ENCODE measurements at regions not wholly inside any gene's neighbourhood (a gene's known extent, or its start where the extent isn't known, plus 50 kb on each side); places are given as distances from the start of the nearest gene placed in this dataset.

- H3K9me3 ChIP-seq = no peaks in the 10 kb centered on the region
- DNase-seq = peak; percentile 96 to 97
- H3K4me3 ChIP-seq (replicated peaks in 1 of 3) = no peak overlapping the region
- peaks cover 17 to 25% of the 10 kb centered on the region in 2 donors for H3K4me1 ChIP-seq
- no peaks in the 10 kb centered on the region for H3K27me3 ChIP-seq
- TF ChIP-seq POLR2A (IDR thresholded peaks at IDR 0.05) (peak in 1 of 2 donors; percentile 57), CTCF (IDR thresholded peaks at IDR 0.05) (no peak)
- intact Hi-C loops (cut with DNase I) = loop anchor here (10.0 kb wide), 1 partner anchor 55 kb away; no protein-coding TSS in a partner anchor
- no peaks in the 10 kb centered on the region for H3K36me3 ChIP-seq
- peak overlapping the region; percentile 86 to 96 (median 89) for H3K27ac ChIP-seq
- WGBS, 2 donors = 27 to 41% methylated on average over 12 of the region's 12 CpGs
These were observed 103.0 kb upstream of the TBL1XR1 start for GRCh38 chr3:177300039-177300833.

- no peak for DNase-seq
- intact Hi-C loops (cut with DNase I) = loop anchor here (10.0 kb wide), 1 partner anchor 54 kb away; no protein-coding TSS in a partner anchor
- Histone ChIP-seq H3K36me3 (no peaks in the 10 kb centered on the region), H3K4me3 (replicated peaks in 1 of 3) (no peak overlapping the region), H3K27ac (peak overlapping the region; percentile 85 to 96 (median 89)), H3K27me3 (no peaks in the 10 kb centered on the region), H3K4me1 (peaks cover 17 to 25% of the 10 kb centered on the region in 2 donors), H3K9me3 (no peaks in the 10 kb centered on the region)
- no peak for TF ChIP-seq CTCF (IDR thresholded peaks at IDR 0.05)
- WGBS, 2 donors = 52 to 55% methylated on average over 2 of the region's 2 CpGs
These were observed 103.6 kb upstream of the TBL1XR1 start for GRCh38 chr3:177300842-177301241.

- intact Hi-C loops (cut with DNase I) = loop anchor here (10.0 kb wide), 1 partner anchor 49 kb away; no protein-coding TSS in a partner anchor
- DNase-seq = no peak
- H3K36me3 ChIP-seq = no peaks in the 10 kb centered on the region
- H3K4me1 ChIP-seq = peaks cover 1 to 6% of the 10 kb centered on the region in 2 donors
- no peaks in the 10 kb centered on the region for H3K9me3 ChIP-seq
- H3K4me3 ChIP-seq (replicated peaks in 1 of 3) = no peak overlapping the region
- no peak for TF ChIP-seq CTCF (IDR thresholded peaks at IDR 0.05)
- no peak for TF ChIP-seq POLR2A (IDR thresholded peaks at IDR 0.05)
- H3K27me3 ChIP-seq = no peaks in the 10 kb centered on the region
- no peak overlapping the region for H3K27ac ChIP-seq
- WGBS, 2 donors = 90 to 91% methylated on average over 2 of the region's 2 CpGs
These were observed 109.0 kb upstream of the TBL1XR1 start for GRCh38 chr3:177306252-177306651.

GRCh38 chr3:177307391-177307790, 110.1 kb upstream of the TBL1XR1 start:
- Histone ChIP-seq H3K36me3 (no peaks in the 10 kb centered on the region), H3K4me1 (no peaks in the 10 kb centered on the region), H3K27ac (no peak overlapping the region), H3K4me3 (replicated peaks in 1 of 3) (no peak overlapping the region), H3K9me3 (no peaks in the 10 kb centered on the region), H3K27me3 (no peaks in the 10 kb centered on the region)
- WGBS, 2 donors = 90 to 98% methylated on average over 4 of the region's 4 CpGs
- DNase-seq = no peak
- TF ChIP-seq POLR2A (IDR thresholded peaks at IDR 0.05) (no peak), CTCF (IDR thresholded peaks at IDR 0.05) (no peak)
- intact Hi-C loops (cut with DNase I) = loop anchor here (10.0 kb wide), 1 partner anchor 47 kb away; no protein-coding TSS in a partner anchor

- no peaks in the 10 kb centered on the region for H3K4me1 ChIP-seq
- no peaks in the 10 kb centered on the region for H3K36me3 ChIP-seq
- H3K27me3 ChIP-seq = no peaks in the 10 kb centered on the region
- TF ChIP-seq CTCF (IDR thresholded peaks at IDR 0.05) (no peak), POLR2A (IDR thresholded peaks at IDR 0.05) (no peak)
- no peak overlapping the region for H3K4me3 ChIP-seq (replicated peaks in 1 of 3)
- H3K9me3 ChIP-seq = no peaks in the 10 kb centered on the region
- DNase-seq = no peak
- 86 to 90% methylated on average over 5 of the region's 5 CpGs for WGBS, 2 donors
- H3K27ac ChIP-seq = no peak overlapping the region
- intact Hi-C loops (cut with DNase I) = loop anchor here (10.0 kb wide), 1 partner anchor 47 kb away; no protein-coding TSS in a partner anchor
These were observed 110.5 kb upstream of the TBL1XR1 start for GRCh38 chr3:177307826-177308225.

Measured in thyroid gland (tissue), 4 donors.